Type B pancreatic cell (in vitro differentiated cells): ENCODE measurements at regions not wholly inside any gene's neighbourhood (a gene's known extent, or its start where the extent isn't known, plus 50 kb on each side); places are given as distances from the start of the nearest gene placed in this dataset.

Source experiments
- DNase-seq: peaks from one replicate; pipeline ENCODE4 v3.0.0; 2021; ENCODE audit warnings: mixed read lengths; ENCODE audit not compliant: unreplicated experiment; ENCODE audit errors: extremely low spot score
- H3K27ac Mint-ChIP-seq: 2 replicates; pipeline ENCODE4 v1.8.0; 2021; ENCODE audit warnings: mild to moderate bottlenecking, mixed read lengths
- H3K27me3 Mint-ChIP-seq: 2 replicates; pipeline ENCODE4 v1.8.0; 2021; ENCODE audit warnings: mixed read lengths
- H3K36me3 Mint-ChIP-seq: 2 replicates; pipeline ENCODE4 v1.8.0; 2021; ENCODE audit warnings: mixed read lengths
- H3K4me1 Mint-ChIP-seq: one replicate; pipeline ENCODE4 v1.8.0; 2021; ENCODE audit warnings: mixed read lengths; ENCODE audit not compliant: unreplicated experiment
- H3K4me3 Mint-ChIP-seq: 2 replicates; pipeline ENCODE4 v1.8.0; 2021; ENCODE audit warnings: mild to moderate bottlenecking, mixed read lengths
- H3K9me3 Mint-ChIP-seq: 2 replicates; pipeline ENCODE4 v1.8.0; 2021; ENCODE audit warnings: mixed read lengths
- TF ChIP-seq, protein P1 (sequence below): fragments of 200-600 bp; sonication (generic); conservative IDR thresholded peaks from 2 replicates; pipeline ENCODE4 v1.5.0; 2021; ENCODE audit warnings: antibody characterized with exemption, mild to moderate bottlenecking

GRCh38 chr20:47406849-47407682 lies 50.6 kb upstream of the ZMYND8 start:
- H3K36me3 Mint-ChIP-seq, result no peaks in the 10 kb centered on the region
- no peak for DNase-seq
- TF ChIP-seq, protein P1, sequence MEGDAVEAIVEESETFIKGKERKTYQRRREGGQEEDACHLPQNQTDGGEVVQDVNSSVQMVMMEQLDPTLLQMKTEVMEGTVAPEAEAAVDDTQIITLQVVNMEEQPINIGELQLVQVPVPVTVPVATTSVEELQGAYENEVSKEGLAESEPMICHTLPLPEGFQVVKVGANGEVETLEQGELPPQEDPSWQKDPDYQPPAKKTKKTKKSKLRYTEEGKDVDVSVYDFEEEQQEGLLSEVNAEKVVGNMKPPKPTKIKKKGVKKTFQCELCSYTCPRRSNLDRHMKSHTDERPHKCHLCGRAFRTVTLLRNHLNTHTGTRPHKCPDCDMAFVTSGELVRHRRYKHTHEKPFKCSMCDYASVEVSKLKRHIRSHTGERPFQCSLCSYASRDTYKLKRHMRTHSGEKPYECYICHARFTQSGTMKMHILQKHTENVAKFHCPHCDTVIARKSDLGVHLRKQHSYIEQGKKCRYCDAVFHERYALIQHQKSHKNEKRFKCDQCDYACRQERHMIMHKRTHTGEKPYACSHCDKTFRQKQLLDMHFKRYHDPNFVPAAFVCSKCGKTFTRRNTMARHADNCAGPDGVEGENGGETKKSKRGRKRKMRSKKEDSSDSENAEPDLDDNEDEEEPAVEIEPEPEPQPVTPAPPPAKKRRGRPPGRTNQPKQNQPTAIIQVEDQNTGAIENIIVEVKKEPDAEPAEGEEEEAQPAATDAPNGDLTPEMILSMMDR, result no peak
- no peaks in the 10 kb centered on the region for H3K9me3 Mint-ChIP-seq
- H3K4me1 Mint-ChIP-seq, result no peaks in the 10 kb centered on the region
- no peaks in the 10 kb centered on the region for H3K27me3 Mint-ChIP-seq
- H3K27ac Mint-ChIP-seq, result no peak overlapping the region
- no peak overlapping the region for H3K4me3 Mint-ChIP-seq

DNA sequence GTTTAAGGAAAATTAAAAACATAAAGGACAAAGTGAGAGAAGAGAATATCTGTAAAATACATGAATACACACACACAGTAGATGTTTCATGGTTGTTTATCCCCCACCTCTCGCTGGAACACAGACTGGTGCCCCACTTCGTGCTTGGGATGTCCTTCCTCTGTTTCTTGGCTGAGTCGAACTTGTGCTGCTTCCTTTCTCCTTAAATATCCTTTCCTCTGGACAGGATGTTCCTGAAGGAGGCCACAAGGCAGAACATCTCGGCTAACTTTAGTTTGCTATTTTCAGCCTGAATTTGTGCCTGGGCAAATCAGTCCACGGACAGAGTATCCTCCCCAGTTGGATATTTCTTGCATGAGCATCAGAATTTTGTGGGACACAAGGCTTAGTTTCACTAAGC lies 54.7 kb upstream of the ZMYND8 start:
- Mint-ChIP-seq H3K27ac (no peak overlapping the region), H3K9me3 (no peaks in the 10 kb centered on the region), H3K4me3 (no peak overlapping the region), H3K36me3 (no peaks in the 10 kb centered on the region), H3K27me3 (no peaks in the 10 kb centered on the region), H3K4me1 (no peaks in the 10 kb centered on the region)
- TF ChIP-seq, protein P1, result no peak
- no peak for DNase-seq

DNA sequence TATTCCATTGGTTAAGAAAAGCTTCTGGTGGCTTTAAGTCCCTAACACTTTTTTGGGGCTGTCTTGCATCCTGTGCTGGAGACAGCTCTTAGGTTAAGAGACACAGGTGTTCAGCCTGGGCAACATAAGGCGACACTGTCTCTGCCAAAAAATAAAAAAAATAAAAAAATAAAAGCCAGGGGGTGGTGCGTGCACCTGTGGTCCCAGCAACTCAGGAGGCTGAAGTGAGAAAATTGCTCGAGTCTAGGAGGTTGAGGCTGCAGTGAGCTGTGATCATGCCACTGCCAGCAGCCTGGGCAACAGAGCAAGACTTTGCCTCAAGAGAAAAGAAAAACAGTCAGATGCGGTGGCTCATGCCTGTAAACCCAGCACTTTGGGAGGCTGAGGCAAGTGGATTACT lies 55.6 kb upstream of the ZMYND8 start:
- Mint-ChIP-seq H3K36me3 (no peaks in the 10 kb centered on the region), H3K27ac (no peak overlapping the region), H3K4me1 (no peaks in the 10 kb centered on the region), H3K4me3 (no peak overlapping the region), H3K27me3 (no peaks in the 10 kb centered on the region), H3K9me3 (no peaks in the 10 kb centered on the region)
- no peak for DNase-seq
- TF ChIP-seq, protein P1, result no peak

- Mint-ChIP-seq H3K36me3 (no peaks in the 10 kb centered on the region), H3K9me3 (no peaks in the 10 kb centered on the region), H3K27ac (no peak overlapping the region), H3K4me3 (no peak overlapping the region), H3K4me1 (peaks cover 4% of the 10 kb centered on the region), H3K27me3 (no peaks in the 10 kb centered on the region)
- TF ChIP-seq, protein P1, result no peak
- DNase-seq, result no peak
These were observed 56.7 kb upstream of the ZMYND8 start for GRCh38 chr20:47413189-47413588.

GRCh38 chr20:47417245-47418068 lies 61.0 kb upstream of the ZMYND8 start:
- no peak overlapping the region for H3K27ac Mint-ChIP-seq
- no peak for DNase-seq
- no peaks in the 10 kb centered on the region for H3K36me3 Mint-ChIP-seq
- H3K27me3 Mint-ChIP-seq, result no peaks in the 10 kb centered on the region
- H3K9me3 Mint-ChIP-seq, result no peaks in the 10 kb centered on the region
- peaks cover 13% of the 10 kb centered on the region for H3K4me1 Mint-ChIP-seq
- H3K4me3 Mint-ChIP-seq, result no peak overlapping the region
- TF ChIP-seq, protein P1, result no peak
